Spinal cord (tissue), 9 donors: ENCODE measurements at regions not wholly inside any gene's neighbourhood (a gene's known extent, or its start where the extent isn't known, plus 50 kb on each side); places are given as distances from the start of the nearest gene placed in this dataset.

Source experiments
- DNase-seq, 6 donors: peaks; one replicate each; pipeline versions ENCODE4 v3.0.0 to v3.0.0-alpha.2; 2013 to 2015; ENCODE audit warnings: low spot score in 6 of 6, low read depth in 4 of 6
- H3K27ac ChIP-seq: one replicate; pipeline ENCODE4 v1.5.1; 2013; ENCODE audit warnings: low read depth, low read length, control low read depth
- H3K27me3 ChIP-seq: one replicate; pipeline ENCODE4 v1.6.1; 2013; ENCODE audit warnings: low read length; ENCODE audit not compliant: control insufficient read depth, insufficient read depth
- H3K36me3 ChIP-seq: one replicate; pipeline ENCODE4 v1.6.1; 2013; ENCODE audit warnings: low read length; ENCODE audit not compliant: control insufficient read depth, insufficient read depth
- H3K4me1 ChIP-seq: one replicate; pipeline ENCODE4 v1.6.1; 2013; ENCODE audit warnings: low read length; ENCODE audit not compliant: control insufficient read depth, insufficient read depth
- H3K4me3 ChIP-seq: one replicate; pipeline ENCODE4 v1.5.1; 2013; ENCODE audit warnings: low read depth, low read length, control low read depth
- H3K9me3 ChIP-seq: one replicate; pipeline ENCODE4 v1.6.1; 2013; ENCODE audit warnings: low read length; ENCODE audit not compliant: control insufficient read depth, insufficient read depth
- WGBS: methylation state at CpG from one replicate; pipeline ENCODE4 v1.1.5; 2013; ENCODE audit warnings: missing lambda C conversion rate; ENCODE audit not compliant: insufficient coverage; 5-methylcytosine and 5-hydroxymethylcytosine counted together
- donor health status: healthy.

GRCh38 chr1:115400891-115401290 is 62.8 kb upstream of the NGF start:
- WGBS = no CpG with 5 or more reads among the region's 1 CpG
- H3K4me3 ChIP-seq = no peak overlapping the region
- no peaks in the 10 kb centered on the region for H3K4me1 ChIP-seq
- no peaks in the 10 kb centered on the region for H3K36me3 ChIP-seq
- H3K9me3 ChIP-seq = no peaks in the 10 kb centered on the region
- no peak for DNase-seq
- H3K27ac ChIP-seq = no peak overlapping the region
- H3K27me3 ChIP-seq = no peaks in the 10 kb centered on the region

- DNase-seq = no peak
- H3K27ac ChIP-seq = no peak overlapping the region
- H3K4me1 ChIP-seq = no peaks in the 10 kb centered on the region
- WGBS = 94% methylated on average over 4 of the region's 5 CpGs
- H3K36me3 ChIP-seq = no peaks in the 10 kb centered on the region
- H3K9me3 ChIP-seq = no peaks in the 10 kb centered on the region
- H3K27me3 ChIP-seq = no peaks in the 10 kb centered on the region
- no peak overlapping the region for H3K4me3 ChIP-seq
These were observed 62.4 kb upstream of the NGF start for GRCh38 chr1:115400426-115400825.

DNA sequence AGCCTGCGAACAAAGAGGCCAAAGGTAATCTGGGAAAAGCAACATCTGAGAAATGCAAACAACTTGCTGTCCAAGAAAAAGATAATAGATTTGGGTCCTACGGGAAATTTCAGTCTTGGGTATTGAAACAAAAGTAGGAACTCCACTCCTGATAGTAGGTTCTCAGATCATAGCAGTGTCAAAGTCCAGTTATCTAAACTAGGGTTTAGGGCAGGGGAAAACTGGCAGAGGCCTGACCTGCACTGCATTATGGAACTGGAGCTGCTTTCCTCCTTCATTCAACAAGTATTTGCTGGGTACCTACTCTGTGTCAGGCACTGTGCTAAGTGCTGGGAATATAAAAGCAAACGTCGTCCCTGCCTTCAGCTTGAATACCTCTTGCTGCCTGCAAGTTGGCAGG is 60.7 kb upstream of the NGF start:
- WGBS = 84% methylated on average over 4 of the region's 4 CpGs
- H3K4me1 ChIP-seq = no peaks in the 10 kb centered on the region

More for the DNA sequence above, 60.7 kb upstream of the NGF start:
- H3K9me3 ChIP-seq = no peaks in the 10 kb centered on the region
- H3K27me3 ChIP-seq = no peaks in the 10 kb centered on the region
- no peaks in the 10 kb centered on the region for H3K36me3 ChIP-seq
- DNase-seq = no peak
- H3K27ac ChIP-seq = no peak overlapping the region
- no peak overlapping the region for H3K4me3 ChIP-seq
